HCT116 (cell line): ENCODE measurements at regions not wholly inside any gene's neighbourhood (a gene's known extent, or its start where the extent isn't known, plus 50 kb on each side); places are given as distances from the start of the nearest gene placed in this dataset.

Experiments used
- ATAC-seq: fragments of 200-7000 bp; cut with Tn5 transposase; 2 replicates; pipeline ENCODE4 v1.9.1; 2020; ENCODE audit warnings: mild to moderate bottlenecking, moderate library complexity
- BruUV-seq: library from RNA; stranded (reverse); fragments of 400-500 nt; replicated peaks from 2 replicates; lab custom pipeline; 2021; lab: Mats Ljungman, UMichigan
- CTCF ChIA-PET: fragments of 300-600 bp; sonication (Branson Sonifier 250); formaldehyde crosslinking; loops from one replicate; lab custom pipeline; 2021; ENCODE audit warnings: antibody characterized with exemption; lab: Charles Lee
- POLR2A ChIA-PET: fragments of 300-600, 350-600 bp; sonication (Branson Sonifier 250); formaldehyde crosslinking; loops from one replicate; lab custom pipeline; 2021; ENCODE audit warnings: antibody characterized with exemption; lab: Charles Lee
- RAD21 ChIA-PET, 2 experiments: fragments of 300-600 bp; sonication (Branson Sonifier 250); formaldehyde crosslinking; loops; one replicate each; lab custom pipeline; 2023; ENCODE audit warnings: low total read pairs in 2 of 2; ENCODE audit not compliant: uncharacterized antibody in 2 of 2, unreplicated experiment in 2 of 2, low non-redundant PET in 1 of 2; lab: Charles Lee
- DNase-seq: peaks from one replicate; pipeline ENCODE4 v3.0.0-alpha.2; 2010; ENCODE audit warnings: low read depth, low spot score
- H2AFZ ChIP-seq: fragments of 200-600 bp; shearing (Covaris generic), sonication (generic); 2 replicates; pipeline ENCODE4 v1.6.1; 2017; ENCODE audit warnings: low read depth, mixed run types, mixed read lengths, antibody characterized with exemption, low read length; ENCODE audit not compliant: poor library complexity, severe bottlenecking
- H3K27ac ChIP-seq: 2 replicates; pipeline ENCODE4 v1.5.1; 2012; ENCODE audit warnings: low read depth, low read length
- H3K27me3 ChIP-seq: fragments of 200-600 bp; sonication (generic); 2 replicates; pipeline ENCODE4 v1.6.1; 2016; ENCODE audit warnings: mixed run types, low read length, mixed read lengths; ENCODE audit not compliant: insufficient read depth
- H3K36me3 ChIP-seq, 2 experiments: fragments of 200-500 bp in 1 of 2; fragments of 200-600 bp in 1 of 2; sonication (Bioruptor generic) in 1 of 2; sonication (generic) in 1 of 2; 2 replicates each; pipeline versions ENCODE4 v1.5.1 to v1.6.1; 2014 to 2016; ENCODE audit warnings: low read length in 2 of 2, inconsistent platforms in 1 of 2, mixed read lengths in 1 of 2, mixed run types in 1 of 2; ENCODE audit not compliant: insufficient read depth in 2 of 2, control insufficient read depth in 1 of 2
- H3K4me1 ChIP-seq, 2 experiments: fragments of 200-600 bp in 1 of 2; sonication (generic) in 1 of 2; 2 replicates each; pipeline versions ENCODE4 v1.5.1 to v1.6.1; 2012 to 2017; ENCODE audit warnings: low read length in 2 of 2, inconsistent platforms in 1 of 2, mild to moderate bottlenecking in 1 of 2, mixed read lengths in 1 of 2, mixed run types in 1 of 2, moderate library complexity in 1 of 2; ENCODE audit not compliant: insufficient read depth in 2 of 2, control insufficient read depth in 1 of 2
- H3K4me2 ChIP-seq: fragments of 200-600 bp; sonication (generic); 2 replicates; pipeline ENCODE4 v1.6.1; 2017; ENCODE audit warnings: mixed run types, low read length, mixed read lengths
- H3K4me3 ChIP-seq, 2 experiments: fragments of 200-600 bp in 1 of 2; sonication (generic) in 1 of 2; replicated peaks in 1 of 2; 2 replicates each; pipeline ENCODE4 v1.5.1; 2011 to 2016; ENCODE audit warnings: low read length in 2 of 2, control low read depth in 1 of 2, low read depth in 1 of 2, mild to moderate bottlenecking in 1 of 2, mixed read lengths in 1 of 2, mixed run types in 1 of 2
- H3K79me2 ChIP-seq: fragments of 200-600 bp; sonication (generic); 2 replicates; pipeline ENCODE4 v1.6.1; 2017; ENCODE audit warnings: mild to moderate bottlenecking, mixed run types, low read length, moderate library complexity, mixed read lengths; ENCODE audit not compliant: insufficient read depth
- H3K9ac ChIP-seq: fragments of 200-600 bp; sonication (generic); 2 replicates; pipeline ENCODE4 v1.6.1; 2016; ENCODE audit warnings: low read length, mixed read lengths
- H3K9me2 ChIP-seq: fragments of 200-600 bp; sonication (generic), shearing (Covaris generic); 2 replicates; pipeline ENCODE4 v1.6.1; 2017; ENCODE audit warnings: mixed run types, mild to moderate bottlenecking, moderate library complexity; ENCODE audit not compliant: insufficient read depth
- H3K9me3 ChIP-seq, 2 experiments: fragments of 200-500 bp in 1 of 2; fragments of 200-600 bp in 1 of 2; sonication (Bioruptor generic) in 1 of 2; sonication (generic) in 1 of 2; 2 replicates each; pipeline ENCODE4 v1.6.1; 2014 to 2017; ENCODE audit warnings: low read length in 2 of 2, mixed read lengths in 2 of 2, inconsistent platforms in 1 of 2, low read depth in 1 of 2, mild to moderate bottlenecking in 1 of 2, mixed run types in 1 of 2, moderate library complexity in 1 of 2; ENCODE audit not compliant: control insufficient read depth in 1 of 2, insufficient read depth in 1 of 2
- H4K20me1 ChIP-seq: fragments of 200-600 bp; sonication (generic), shearing (Covaris generic); 2 replicates; pipeline ENCODE4 v1.6.1; 2017; ENCODE audit warnings: mixed run types, mild to moderate bottlenecking, moderate library complexity; ENCODE audit not compliant: insufficient read depth
- ATF3 ChIP-seq: IDR thresholded peaks from 2 replicates; pipeline ENCODE4 v1.6.1; 2012
- CBX3 ChIP-seq: IDR thresholded peaks from 2 replicates; pipeline ENCODE4 v1.6.1; 2012; ENCODE audit warnings: low read depth
- EGR1 ChIP-seq: IDR thresholded peaks from 2 replicates; pipeline ENCODE4 v1.6.1; 2012; ENCODE audit warnings: low read depth
- POLR2A ChIP-seq: IDR thresholded peaks from 2 replicates; pipeline ENCODE4 v1.7.0; 2011; ENCODE audit warnings: borderline replicate concordance; ENCODE audit not compliant: insufficient read depth, insufficient read length; ENCODE audit errors: extremely low read depth
- POLR2AphosphoS5 ChIP-seq: IDR thresholded peaks from 2 replicates; pipeline ENCODE4 v1.6.1; 2011; ENCODE audit warnings: mild to moderate bottlenecking, low read depth, low read length, moderate library complexity
- RAD21 ChIP-seq: IDR thresholded peaks from 2 replicates; pipeline ENCODE4 v1.6.1; 2012; ENCODE audit warnings: low read depth, mild to moderate bottlenecking
- REST ChIP-seq: IDR thresholded peaks from 2 replicates; pipeline ENCODE4 v1.6.1; 2012; ENCODE audit warnings: low read depth
- TCF7L2 ChIP-seq: IDR thresholded peaks from 2 replicates; pipeline ENCODE4 v1.7.0; 2011; ENCODE audit warnings: borderline replicate concordance, inconsistent platforms; ENCODE audit not compliant: insufficient read depth, insufficient read length; ENCODE audit errors: extremely low read depth
- YY1 ChIP-seq: IDR thresholded peaks from 2 replicates; pipeline ENCODE4 v1.6.1; 2011; ENCODE audit warnings: low read length, low read depth, moderate library complexity, mild to moderate bottlenecking; ENCODE audit not compliant: insufficient replicate concordance; ENCODE audit errors: extremely low read depth
- ZBTB33 ChIP-seq: IDR thresholded peaks from 2 replicates; pipeline ENCODE4 v1.6.1; 2011; ENCODE audit warnings: mild to moderate bottlenecking, low read length, moderate library complexity; ENCODE audit not compliant: insufficient replicate concordance; ENCODE audit errors: extremely low read depth
- ZNF274 ChIP-seq: fragments of 200-500 bp; sonication (Bioruptor generic); IDR thresholded peaks from 2 replicates; pipeline ENCODE4 v1.6.1; 2014; ENCODE audit warnings: mild to moderate bottlenecking, low read depth, low read length, inconsistent platforms
- intact Hi-C: fragments of 100-400 bp; cut with micrococcal nuclease; formaldehyde crosslinking; loops from 2 replicates; pipeline ENCODE4 v1.10.0; 2022

GRCh38 chr13:54592201-54592600 is 1563.6 kb downstream of the OLFM4 start:
- H3K79me2 ChIP-seq = no peaks in the 10 kb centered on the region
- no peak overlapping the region for H3K4me3 ChIP-seq
- peaks cover 15 to 37% of the 10 kb centered on the region in 2 experiments; a peak in 3 of 4 replicates for H3K9me3 ChIP-seq
- no peaks in the 10 kb centered on the region for H3K4me1 ChIP-seq
- TF ChIP-seq EGR1 (no peak), YY1 (no peak), REST (no peak), POLR2AphosphoS5 (no peak), ZNF274 (no peak), ZBTB33 (no peak), ATF3 (no peak), RAD21 (no peak), TCF7L2 (no peak), POLR2A (no peak), CBX3 (no peak)
- TF ChIP-seq, all 23 proteins: peak for 0
- ATAC-seq (no peak), DNase-seq (no peak)
- no TSS peak for BruUV-seq
- H3K27ac ChIP-seq = no peak overlapping the region
- RAD21 ChIA-PET = no interaction called here
- POLR2A ChIA-PET = no interaction called here
- H4K20me1 ChIP-seq = no peaks in the 10 kb centered on the region
- H3K4me2 ChIP-seq = no peak overlapping the region
- CTCF ChIA-PET = no interaction called here
- no peaks in the 10 kb centered on the region for H3K9me2 ChIP-seq
- no peak overlapping the region for H3K9ac ChIP-seq
- H3K36me3 ChIP-seq = no peaks in the 10 kb centered on the region
- no peaks in the 10 kb centered on the region for H3K27me3 ChIP-seq
- H2AFZ ChIP-seq = no peak overlapping the region
- intact Hi-C loops = no loop called here
